Colonic mucosa (tissue), 4 donors: ENCODE measurements at regions not wholly inside any gene's neighbourhood (a gene's known extent, or its start where the extent isn't known, plus 50 kb on each side); places are given as distances from the start of the nearest gene placed in this dataset.

Source experiments
- DNase-seq: peaks from one replicate; pipeline ENCODE4 v3.0.0-alpha.2; 2020
- H3K27ac ChIP-seq: fragments of 200-600 bp; one replicate; pipeline ENCODE4 v1.8.0; 2021
- H3K27me3 ChIP-seq: fragments of 200-600 bp; one replicate; pipeline ENCODE4 v1.8.0; 2021
- H3K36me3 ChIP-seq: fragments of 200-600 bp; one replicate; pipeline ENCODE4 v1.8.0; 2021
- H3K4me1 ChIP-seq: fragments of 200-600 bp; one replicate; pipeline ENCODE4 v1.8.0; 2021; ENCODE audit warnings: mild to moderate bottlenecking
- H3K4me3 ChIP-seq: fragments of 200-600 bp; one replicate; pipeline ENCODE4 v1.8.0; 2021
- H3K9ac ChIP-seq, 2 donors: one replicate each; pipeline ENCODE4 v1.7.0; 2013; ENCODE audit warnings: control low read depth in 2 of 2, low read depth in 2 of 2, low read length in 2 of 2
- H3K9me3 ChIP-seq: fragments of 200-600 bp; one replicate; pipeline ENCODE4 v1.8.0; 2021
- intact Hi-C: fragments of 100-400 bp; cut with DNase I; formaldehyde crosslinking; loops from one replicate; pipeline ENCODE4 v1.14.1; 2022
- TF ChIP-seq, protein P1 (sequence below): fragments of 200-600 bp; IDR thresholded peaks from one replicate; pipeline ENCODE4 v1.8.0; 2022; ENCODE audit warnings: antibody characterized with exemption, mild to moderate bottlenecking
- donor health status: healthy.
- donor health status: DM: no; HTN: no; CAD: no.
- donor health status: DM: no; HTN: no; CAD: no.

DNA sequence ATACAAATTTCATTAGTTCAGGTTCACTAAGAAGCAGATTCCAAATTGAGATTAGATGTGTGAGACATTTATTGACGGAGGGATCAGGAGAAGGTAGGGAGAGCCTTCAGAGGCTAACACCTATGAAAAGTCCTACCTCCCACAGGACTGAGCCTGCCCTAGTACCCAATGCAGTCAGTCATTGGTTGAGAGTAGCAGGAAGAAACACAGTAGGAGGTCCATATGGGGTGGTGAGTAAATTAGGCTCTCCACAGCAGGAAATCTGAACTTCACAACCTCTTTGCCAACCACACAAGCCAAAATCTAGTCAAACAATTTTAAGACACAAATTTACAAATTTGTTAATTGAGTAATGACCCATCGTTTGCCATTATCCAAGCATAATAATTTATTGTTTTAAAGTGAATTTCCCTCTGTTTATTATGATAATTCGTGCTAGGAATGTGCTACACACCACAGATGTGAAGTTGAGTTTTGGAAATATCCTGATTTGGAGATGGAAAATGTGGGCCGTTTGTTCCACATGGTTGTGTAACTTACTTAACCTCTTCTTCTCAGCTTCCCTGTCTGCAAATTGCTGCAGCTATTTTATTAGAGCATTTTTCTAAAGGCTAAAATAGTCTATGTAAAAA is 542.1 kb downstream of the ETS1 start:
- DNase-seq: no peak
- no peaks in the 10 kb centered on the region for H3K9me3 ChIP-seq
- H3K9ac ChIP-seq: no peak overlapping the region
- intact Hi-C loops: no loop called here
- no peak overlapping the region for H3K27ac ChIP-seq
- no peaks in the 10 kb centered on the region for H3K4me1 ChIP-seq
- no peak overlapping the region for H3K4me3 ChIP-seq
- H3K36me3 ChIP-seq: no peaks in the 10 kb centered on the region
- H3K27me3 ChIP-seq: no peaks in the 10 kb centered on the region
- TF ChIP-seq, protein P1, sequence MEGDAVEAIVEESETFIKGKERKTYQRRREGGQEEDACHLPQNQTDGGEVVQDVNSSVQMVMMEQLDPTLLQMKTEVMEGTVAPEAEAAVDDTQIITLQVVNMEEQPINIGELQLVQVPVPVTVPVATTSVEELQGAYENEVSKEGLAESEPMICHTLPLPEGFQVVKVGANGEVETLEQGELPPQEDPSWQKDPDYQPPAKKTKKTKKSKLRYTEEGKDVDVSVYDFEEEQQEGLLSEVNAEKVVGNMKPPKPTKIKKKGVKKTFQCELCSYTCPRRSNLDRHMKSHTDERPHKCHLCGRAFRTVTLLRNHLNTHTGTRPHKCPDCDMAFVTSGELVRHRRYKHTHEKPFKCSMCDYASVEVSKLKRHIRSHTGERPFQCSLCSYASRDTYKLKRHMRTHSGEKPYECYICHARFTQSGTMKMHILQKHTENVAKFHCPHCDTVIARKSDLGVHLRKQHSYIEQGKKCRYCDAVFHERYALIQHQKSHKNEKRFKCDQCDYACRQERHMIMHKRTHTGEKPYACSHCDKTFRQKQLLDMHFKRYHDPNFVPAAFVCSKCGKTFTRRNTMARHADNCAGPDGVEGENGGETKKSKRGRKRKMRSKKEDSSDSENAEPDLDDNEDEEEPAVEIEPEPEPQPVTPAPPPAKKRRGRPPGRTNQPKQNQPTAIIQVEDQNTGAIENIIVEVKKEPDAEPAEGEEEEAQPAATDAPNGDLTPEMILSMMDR: no peak

GRCh38 chr11:128042290-128042751 is 545.0 kb downstream of the ETS1 start:
- no peak for DNase-seq
- Histone ChIP-seq H3K4me1 (no peaks in the 10 kb centered on the region), H3K36me3 (no peaks in the 10 kb centered on the region), H3K9me3 (no peaks in the 10 kb centered on the region), H3K27me3 (no peaks in the 10 kb centered on the region), H3K27ac (no peak overlapping the region), H3K4me3 (no peak overlapping the region), H3K9ac (no peak overlapping the region)
- intact Hi-C loops: no loop called here
- TF ChIP-seq, protein P1: no peak

DNA sequence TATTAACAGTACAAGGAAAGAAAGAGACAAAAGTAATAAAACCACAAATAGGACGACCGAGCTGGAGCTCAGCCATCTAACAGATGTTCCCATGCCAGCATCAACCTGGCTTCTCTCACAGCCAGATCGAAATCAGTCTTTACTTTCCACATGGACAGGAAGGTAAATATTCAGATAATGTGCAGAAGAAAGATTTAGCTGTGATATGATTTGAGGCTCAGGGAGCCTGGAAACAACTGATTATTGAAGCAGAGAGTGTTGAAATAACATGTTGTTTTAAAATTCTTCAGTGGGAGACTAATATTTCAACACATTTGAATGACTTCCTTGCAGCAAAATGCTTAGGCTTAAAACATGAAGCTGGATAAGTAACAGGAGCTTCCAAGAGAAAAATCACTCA is 546.8 kb downstream of the ETS1 start:
- no peak for DNase-seq
- no peak overlapping the region for H3K27ac ChIP-seq
- no peaks in the 10 kb centered on the region for H3K36me3 ChIP-seq
- no peaks in the 10 kb centered on the region for H3K27me3 ChIP-seq
- TF ChIP-seq, protein P1: no peak
- intact Hi-C loops: no loop called here
- H3K4me1 ChIP-seq: no peaks in the 10 kb centered on the region
- no peak overlapping the region for H3K4me3 ChIP-seq
- no peaks in the 10 kb centered on the region for H3K9me3 ChIP-seq
- no peak overlapping the region for H3K9ac ChIP-seq

GRCh38 chr11:128039140-128040021 is 548.0 kb downstream of the ETS1 start:
- intact Hi-C loops: no loop called here
- TF ChIP-seq, protein P1: no peak
- DNase-seq: peak; percentile 45

GRCh38 chr11:128036556-128037093 is 550.7 kb downstream of the ETS1 start:
- intact Hi-C loops: no loop called here
- no peak for DNase-seq
- H3K27me3 ChIP-seq: no peaks in the 10 kb centered on the region
- no peak overlapping the region for H3K9ac ChIP-seq
- no peaks in the 10 kb centered on the region for H3K9me3 ChIP-seq
- H3K27ac ChIP-seq: no peak overlapping the region
- no peaks in the 10 kb centered on the region for H3K36me3 ChIP-seq
- H3K4me1 ChIP-seq: no peaks in the 10 kb centered on the region
- no peak overlapping the region for H3K4me3 ChIP-seq
- TF ChIP-seq, protein P1: no peak

More at GRCh38 chr11:128039140-128040021, 548.0 kb downstream of the ETS1 start:
- Histone ChIP-seq H3K4me1 (no peaks in the 10 kb centered on the region), H3K9me3 (no peaks in the 10 kb centered on the region), H3K4me3 (no peak overlapping the region), H3K36me3 (no peaks in the 10 kb centered on the region), H3K9ac (no peak overlapping the region), H3K27ac (no peak overlapping the region), H3K27me3 (no peaks in the 10 kb centered on the region)
